ENCODE measurements at regions not wholly inside any gene's neighbourhood (a gene's known extent, or its start where the extent isn't known, plus 50 kb on each side); places are given as distances from the start of the nearest gene placed in this dataset.

GRCh38 chr4:187178084-187178483, 454.4 kb upstream of the FAT1 start:
- H3K4me1 ChIP-seq (ENCODE audit: control insufficient read depth in 1 of 2, low read depth in 2 of 2): no peaks in the 10 kb centered on the region
- no peak overlapping the region for H3K4me3 ChIP-seq
- DNase-seq (ENCODE audit: low spot score) (no peak), ATAC-seq (ENCODE audit: insufficient number of reproducible peaks, low FRiP score, low read depth) (no peak)
- no peak overlapping the region for H3K27ac ChIP-seq
- no peak for TF ChIP-seq CTCF (IDR thresholded peaks at IDR 0.05)
- no peaks in the 10 kb centered on the region for H3K36me3 ChIP-seq
- no peaks in the 10 kb centered on the region for H3K27me3 ChIP-seq (replicated peaks; ENCODE audit: insufficient read depth)
- H3K9me3 ChIP-seq: no peaks in the 10 kb centered on the region

GRCh38 chr4:187178587-187178986, 454.9 kb upstream of the FAT1 start:
- no peak overlapping the region for H3K27ac ChIP-seq
- H3K9me3 ChIP-seq: no peaks in the 10 kb centered on the region
- H3K4me3 ChIP-seq: no peak overlapping the region
- ATAC-seq (ENCODE audit: insufficient number of reproducible peaks, low FRiP score, low read depth) (no peak), DNase-seq (ENCODE audit: low spot score) (no peak)
- H3K36me3 ChIP-seq: no peaks in the 10 kb centered on the region
- TF ChIP-seq CTCF (IDR thresholded peaks at IDR 0.05): no peak
- H3K27me3 ChIP-seq (replicated peaks; ENCODE audit: insufficient read depth): no peaks in the 10 kb centered on the region
- H3K4me1 ChIP-seq (ENCODE audit: control insufficient read depth in 1 of 2, low read depth in 2 of 2): no peaks in the 10 kb centered on the region

- H3K27ac ChIP-seq: no peak overlapping the region
- no peaks in the 10 kb centered on the region for H3K4me1 ChIP-seq (ENCODE audit: control insufficient read depth in 1 of 2, low read depth in 2 of 2)
- TF ChIP-seq CTCF (IDR thresholded peaks at IDR 0.05): no peak
- DNase-seq (ENCODE audit: low spot score) (no peak), ATAC-seq (ENCODE audit: insufficient number of reproducible peaks, low FRiP score, low read depth) (no peak)
- no peak overlapping the region for H3K4me3 ChIP-seq
- H3K27me3 ChIP-seq (replicated peaks; ENCODE audit: insufficient read depth): no peaks in the 10 kb centered on the region
- no peaks in the 10 kb centered on the region for H3K9me3 ChIP-seq
- no peaks in the 10 kb centered on the region for H3K36me3 ChIP-seq
These were observed 455.7 kb upstream of the FAT1 start for GRCh38 chr4:187179086-187180058.

- Histone ChIP-seq H3K36me3 (no peaks in the 10 kb centered on the region), H3K9me3 (no peaks in the 10 kb centered on the region), H3K27ac (no peak overlapping the region), H3K4me3 (no peak overlapping the region), H3K27me3 (replicated peaks; ENCODE audit: insufficient read depth) (no peaks in the 10 kb centered on the region), H3K4me1 (ENCODE audit: control insufficient read depth in 1 of 2, low read depth in 2 of 2) (no peaks in the 10 kb centered on the region)
- no peak for DNase-seq (ENCODE audit: low spot score)
- TF ChIP-seq CTCF (IDR thresholded peaks at IDR 0.05): no peak
- no peak for ATAC-seq (ENCODE audit: insufficient number of reproducible peaks, low FRiP score, low read depth)
These were observed 457.4 kb upstream of the FAT1 start for GRCh38 chr4:187181054-187181453.

DNA sequence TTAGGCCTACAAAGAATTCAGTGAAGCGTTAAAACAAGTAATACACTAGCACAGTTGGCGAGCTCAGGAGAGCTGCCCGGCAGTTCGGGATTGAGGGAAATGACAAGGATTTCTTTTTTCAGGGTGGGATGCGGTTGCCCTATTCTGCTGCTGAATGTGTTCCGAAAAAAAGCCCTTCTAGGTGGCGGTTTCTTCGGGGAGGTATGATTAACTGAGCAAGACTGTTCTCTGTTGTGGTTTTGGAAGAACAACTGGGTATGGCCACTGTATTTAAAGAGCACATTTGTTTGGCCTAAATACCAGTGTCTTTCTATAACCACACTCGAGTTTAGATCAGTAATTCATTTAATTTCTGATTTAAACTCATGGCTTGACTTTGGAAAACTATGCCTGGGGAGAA, 459.7 kb upstream of the FAT1 start:
- TF ChIP-seq CTCF (IDR thresholded peaks at IDR 0.05): no peak
- no peak overlapping the region for H3K27ac ChIP-seq
- no peak for DNase-seq (ENCODE audit: low spot score)
- H3K27me3 ChIP-seq (replicated peaks; ENCODE audit: insufficient read depth): no peaks in the 10 kb centered on the region
- H3K36me3 ChIP-seq: no peaks in the 10 kb centered on the region
- ATAC-seq (ENCODE audit: insufficient number of reproducible peaks, low FRiP score, low read depth): no peak
- H3K4me3 ChIP-seq: no peak overlapping the region
- no peaks in the 10 kb centered on the region for H3K9me3 ChIP-seq
- peaks cover 0 to 4% of the 10 kb centered on the region in 2 donors for H3K4me1 ChIP-seq (ENCODE audit: control insufficient read depth in 1 of 2, low read depth in 2 of 2)

Measured in thoracic aorta (tissue), 2 donors.